Skeletal muscle tissue (tissue), 3 donors: ENCODE measurements at regions not wholly inside any gene's neighbourhood (a gene's known extent, or its start where the extent isn't known, plus 50 kb on each side); places are given as distances from the start of the nearest gene placed in this dataset.

Experiments used
- H3K27ac ChIP-seq: one replicate; pipeline ENCODE4 v1.7.0; 2013; ENCODE audit warnings: mild to moderate bottlenecking, low read depth, low read length, inconsistent platforms
- H3K27me3 ChIP-seq, 3 donors: one replicate each; pipeline ENCODE4 v1.7.0; 2013; ENCODE audit warnings: low read length in 3 of 3; ENCODE audit not compliant: control insufficient read depth in 3 of 3, insufficient read depth in 3 of 3
- H3K36me3 ChIP-seq, 3 donors: one replicate each; pipeline ENCODE4 v1.7.0; 2013; ENCODE audit warnings: low read length in 3 of 3; ENCODE audit not compliant: control insufficient read depth in 3 of 3, insufficient read depth in 3 of 3
- H3K4me1 ChIP-seq, 3 donors: one replicate each; pipeline ENCODE4 v1.7.0; 2013; ENCODE audit warnings: low read length in 3 of 3, mild to moderate bottlenecking in 3 of 3; ENCODE audit not compliant: control insufficient read depth in 3 of 3, insufficient read depth in 3 of 3
- H3K4me3 ChIP-seq, 3 donors: one replicate each; pipeline ENCODE4 v1.7.0; 2013; ENCODE audit warnings: low read length in 3 of 3
- H3K9ac ChIP-seq, 3 donors: one replicate each; pipeline ENCODE4 v1.7.0; 2013; ENCODE audit warnings: low read length in 3 of 3, mild to moderate bottlenecking in 3 of 3, moderate library complexity in 2 of 3, low read depth in 1 of 3
- H3K9me3 ChIP-seq, 3 donors: one replicate each; pipeline ENCODE4 v1.7.0; 2013; ENCODE audit warnings: low read length in 3 of 3; ENCODE audit not compliant: control insufficient read depth in 3 of 3
- donor health status: Osteomylitis.

DNA sequence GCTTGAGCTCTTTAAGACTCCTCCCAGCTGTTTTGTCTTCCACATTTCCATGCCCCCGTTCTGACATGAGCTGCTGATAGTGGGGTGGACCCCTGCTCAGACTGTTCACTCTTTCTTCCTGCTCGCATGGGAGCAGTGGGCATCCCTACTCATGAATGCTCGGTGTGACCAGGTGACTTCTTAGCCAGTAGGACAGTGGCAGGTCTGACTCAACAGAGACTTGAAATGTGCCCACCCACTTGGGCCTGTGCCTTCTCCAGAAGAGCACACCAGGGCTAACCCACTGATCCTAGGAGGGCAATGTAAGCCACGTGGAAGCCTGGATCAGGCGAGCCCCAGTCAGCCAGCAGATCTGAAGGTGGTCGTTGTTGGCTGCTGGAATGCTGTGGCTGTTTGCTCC is 582.0 kb downstream of the QKI start:
- Histone ChIP-seq H3K4me1 (no peaks in the 10 kb centered on the region), H3K36me3 (no peaks in the 10 kb centered on the region), H3K27me3 (no peaks in the 10 kb centered on the region), H3K27ac (no peak overlapping the region), H3K9me3 (no peaks in the 10 kb centered on the region), H3K4me3 (no peak overlapping the region), H3K9ac (no peak overlapping the region)

GRCh38 chr6:163994566-163994965 is 580.0 kb downstream of the QKI start:
- no peaks in the 10 kb centered on the region for H3K4me1 ChIP-seq
- H3K27me3 ChIP-seq = no peaks in the 10 kb centered on the region
- no peaks in the 10 kb centered on the region for H3K36me3 ChIP-seq
- H3K27ac ChIP-seq = no peak overlapping the region
- no peaks in the 10 kb centered on the region for H3K9me3 ChIP-seq
- H3K4me3 ChIP-seq = no peak overlapping the region
- no peak overlapping the region for H3K9ac ChIP-seq

- Histone ChIP-seq H3K4me3 (no peak overlapping the region), H3K36me3 (no peaks in the 10 kb centered on the region), H3K4me1 (no peaks in the 10 kb centered on the region), H3K27me3 (no peaks in the 10 kb centered on the region), H3K9ac (no peak overlapping the region), H3K27ac (no peak overlapping the region), H3K9me3 (no peaks in the 10 kb centered on the region)
Measured at GRCh38 chr6:163992701-163993100, 578.2 kb downstream of the QKI start.

- Histone ChIP-seq H3K27me3 (no peaks in the 10 kb centered on the region), H3K9ac (no peak overlapping the region), H3K9me3 (no peaks in the 10 kb centered on the region), H3K4me3 (no peak overlapping the region), H3K27ac (no peak overlapping the region), H3K36me3 (no peaks in the 10 kb centered on the region), H3K4me1 (no peaks in the 10 kb centered on the region)
Measured at GRCh38 chr6:163992056-163992455, 577.5 kb downstream of the QKI start.

GRCh38 chr6:163991321-163991720 is 576.8 kb downstream of the QKI start:
- no peaks in the 10 kb centered on the region for H3K9me3 ChIP-seq
- H3K9ac ChIP-seq = no peak overlapping the region
- H3K27me3 ChIP-seq = no peaks in the 10 kb centered on the region
- no peak overlapping the region for H3K27ac ChIP-seq
- no peaks in the 10 kb centered on the region for H3K4me1 ChIP-seq
- H3K36me3 ChIP-seq = no peaks in the 10 kb centered on the region
- H3K4me3 ChIP-seq = no peak overlapping the region

GRCh38 chr6:163986313-163986712 is 571.8 kb downstream of the QKI start:
- H3K36me3 ChIP-seq = no peaks in the 10 kb centered on the region
- H3K9ac ChIP-seq = no peak overlapping the region
- no peaks in the 10 kb centered on the region for H3K4me1 ChIP-seq
- no peak overlapping the region for H3K4me3 ChIP-seq
- no peaks in the 10 kb centered on the region for H3K27me3 ChIP-seq
- no peaks in the 10 kb centered on the region for H3K9me3 ChIP-seq
- H3K27ac ChIP-seq = no peak overlapping the region

- no peaks in the 10 kb centered on the region for H3K9me3 ChIP-seq
- H3K27me3 ChIP-seq = no peaks in the 10 kb centered on the region
- no peak overlapping the region for H3K27ac ChIP-seq
- no peak overlapping the region for H3K4me3 ChIP-seq
- H3K4me1 ChIP-seq = no peaks in the 10 kb centered on the region
- H3K9ac ChIP-seq = no peak overlapping the region
- no peaks in the 10 kb centered on the region for H3K36me3 ChIP-seq
Measured at GRCh38 chr6:163985710-163986109, 571.2 kb downstream of the QKI start.

DNA sequence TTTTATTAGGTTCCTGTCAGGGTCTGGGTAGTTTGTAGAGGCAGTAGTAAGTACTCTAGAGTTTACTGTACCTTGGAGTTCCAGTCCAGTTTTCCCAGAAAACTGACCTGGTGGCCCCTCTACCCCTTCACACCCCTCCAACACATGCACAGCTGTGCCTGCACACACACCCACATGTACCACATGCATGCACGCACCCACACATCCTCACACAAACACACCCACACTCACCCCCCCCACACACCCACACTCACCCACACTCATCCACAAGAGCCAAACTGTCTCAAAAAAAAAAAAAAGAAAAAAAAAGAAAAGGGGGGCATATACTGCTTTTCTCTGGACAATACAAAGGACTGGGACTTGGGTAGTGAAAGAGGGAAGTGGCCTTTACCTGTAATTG is 570.5 kb downstream of the QKI start:
- Histone ChIP-seq H3K36me3 (no peaks in the 10 kb centered on the region), H3K27ac (no peak overlapping the region), H3K27me3 (no peaks in the 10 kb centered on the region), H3K4me3 (no peak overlapping the region), H3K9me3 (no peaks in the 10 kb centered on the region), H3K9ac (no peak overlapping the region), H3K4me1 (no peaks in the 10 kb centered on the region)

- Histone ChIP-seq H3K9me3 (no peaks in the 10 kb centered on the region), H3K9ac (no peak overlapping the region), H3K4me1 (no peaks in the 10 kb centered on the region), H3K27me3 (no peaks in the 10 kb centered on the region), H3K4me3 (no peak overlapping the region), H3K36me3 (no peaks in the 10 kb centered on the region), H3K27ac (no peak overlapping the region)
Measured at GRCh38 chr6:163984124-163984936, 569.8 kb downstream of the QKI start.

GRCh38 chr6:163983679-163984078 is 569.2 kb downstream of the QKI start:
- H3K9ac ChIP-seq = no peak overlapping the region
- no peak overlapping the region for H3K27ac ChIP-seq
- H3K9me3 ChIP-seq = no peaks in the 10 kb centered on the region
- no peaks in the 10 kb centered on the region for H3K27me3 ChIP-seq
- H3K4me1 ChIP-seq = no peaks in the 10 kb centered on the region
- no peak overlapping the region for H3K4me3 ChIP-seq
- no peaks in the 10 kb centered on the region for H3K36me3 ChIP-seq
